ENCODE measurements at regions not wholly inside any gene's neighbourhood (a gene's known extent, or its start where the extent isn't known, plus 50 kb on each side); places are given as distances from the start of the nearest gene placed in this dataset.

GRCh38 chr18:78245451-78245850 lies 734.2 kb upstream of the SALL3 start:
- no peak overlapping the region for H2AFZ ChIP-seq (ENCODE audit: low read depth)
- no peak overlapping the region for H3K4me2 ChIP-seq
- no peak for TF ChIP-seq CTCF (conservative IDR thresholded peaks at IDR 0.05; ENCODE audit: low read depth, low read length)
- H4K20me1 ChIP-seq (ENCODE audit: insufficient read depth) = no peaks in the 10 kb centered on the region
- H3K36me3 ChIP-seq (ENCODE audit: insufficient read depth) = no peaks in the 10 kb centered on the region
- H3K27ac ChIP-seq = no peak overlapping the region
- H3K4me3 ChIP-seq (IDR thresholded peaks at IDR 0.05; ENCODE audit: insufficient read depth, low read depth, low read length) = no peak overlapping the region
- no peaks in the 10 kb centered on the region for H3K4me1 ChIP-seq (ENCODE audit: low read depth, poor library complexity, severe bottlenecking)
- no peak overlapping the region for H3K9ac ChIP-seq
- H3K27me3 ChIP-seq (ENCODE audit: insufficient read depth, low read depth) = no peaks in the 10 kb centered on the region
- H3K79me2 ChIP-seq (ENCODE audit: insufficient read depth, low read depth) = no peaks in the 10 kb centered on the region

GRCh38 chr18:78246050-78246449 lies 733.6 kb upstream of the SALL3 start:
- TF ChIP-seq CTCF (conservative IDR thresholded peaks at IDR 0.05; ENCODE audit: low read depth, low read length) = no peak
- no peaks in the 10 kb centered on the region for H3K4me1 ChIP-seq (ENCODE audit: low read depth, poor library complexity, severe bottlenecking)
- H3K27me3 ChIP-seq (ENCODE audit: insufficient read depth, low read depth) = no peaks in the 10 kb centered on the region
- no peaks in the 10 kb centered on the region for H3K36me3 ChIP-seq (ENCODE audit: insufficient read depth)
- no peak overlapping the region for H3K9ac ChIP-seq
- no peaks in the 10 kb centered on the region for H3K79me2 ChIP-seq (ENCODE audit: insufficient read depth, low read depth)
- H3K27ac ChIP-seq = no peak overlapping the region
- no peak overlapping the region for H3K4me2 ChIP-seq
- no peak overlapping the region for H3K4me3 ChIP-seq (IDR thresholded peaks at IDR 0.05; ENCODE audit: insufficient read depth, low read depth, low read length)
- no peaks in the 10 kb centered on the region for H4K20me1 ChIP-seq (ENCODE audit: insufficient read depth)
- H2AFZ ChIP-seq (ENCODE audit: low read depth) = no peak overlapping the region

- Histone ChIP-seq H3K27me3 (ENCODE audit: insufficient read depth, low read depth) (no peaks in the 10 kb centered on the region), H3K4me1 (ENCODE audit: low read depth, poor library complexity, severe bottlenecking) (no peaks in the 10 kb centered on the region), H3K79me2 (ENCODE audit: insufficient read depth, low read depth) (no peaks in the 10 kb centered on the region), H3K27ac (no peak overlapping the region), H2AFZ (ENCODE audit: low read depth) (no peak overlapping the region), H3K36me3 (ENCODE audit: insufficient read depth) (no peaks in the 10 kb centered on the region), H3K9ac (no peak overlapping the region), H4K20me1 (ENCODE audit: insufficient read depth) (no peaks in the 10 kb centered on the region), H3K4me3 (IDR thresholded peaks at IDR 0.05; ENCODE audit: insufficient read depth, low read depth, low read length) (no peak overlapping the region), H3K4me2 (no peak overlapping the region)
- no peak for TF ChIP-seq CTCF (conservative IDR thresholded peaks at IDR 0.05; ENCODE audit: low read depth, low read length)
These were observed 733.0 kb upstream of the SALL3 start for GRCh38 chr18:78246588-78246987.

GRCh38 chr18:78247615-78248289 lies 731.9 kb upstream of the SALL3 start:
- Histone ChIP-seq H4K20me1 (ENCODE audit: insufficient read depth) (no peaks in the 10 kb centered on the region), H3K27ac (no peak overlapping the region), H3K79me2 (ENCODE audit: insufficient read depth, low read depth) (no peaks in the 10 kb centered on the region), H2AFZ (ENCODE audit: low read depth) (no peak overlapping the region), H3K4me3 (IDR thresholded peaks at IDR 0.05; ENCODE audit: insufficient read depth, low read depth, low read length) (no peak overlapping the region), H3K27me3 (ENCODE audit: insufficient read depth, low read depth) (no peaks in the 10 kb centered on the region), H3K9ac (no peak overlapping the region), H3K4me1 (ENCODE audit: low read depth, poor library complexity, severe bottlenecking) (no peaks in the 10 kb centered on the region), H3K36me3 (ENCODE audit: insufficient read depth) (no peaks in the 10 kb centered on the region), H3K4me2 (no peak overlapping the region)
- TF ChIP-seq CTCF (conservative IDR thresholded peaks at IDR 0.05; ENCODE audit: low read depth, low read length) = no peak

All from KMS-11 (cell line).